ENCODE measurements at regions not wholly inside any gene's neighbourhood (a gene's known extent, or its start where the extent isn't known, plus 50 kb on each side); places are given as distances from the start of the nearest gene placed in this dataset.

GRCh38 chr20:6674831-6675230 is 92.7 kb upstream of the BMP2 start:
- Mint-ChIP-seq H3K4me1 (ENCODE audit: low read depth) (no peaks in the 10 kb centered on the region), H3K27me3 (no peaks in the 10 kb centered on the region), H3K4me3 (no peak overlapping the region), H3K27ac (no peak overlapping the region), H3K36me3 (ENCODE audit: low read depth) (no peaks in the 10 kb centered on the region), H3K9me3 (no peaks in the 10 kb centered on the region)
- no peaks in the 10 kb centered on the region for H3K36me3 ChIP-seq (ENCODE audit: insufficient read depth, low read length)
- no peaks in the 10 kb centered on the region for H3K27me3 ChIP-seq (ENCODE audit: control insufficient read depth in 1 of 2, insufficient read depth in 2 of 2, low read length in 2 of 2)
- intact Hi-C loops (cut with DNase I, micrococcal nuclease) = no loop called here
- ChIA-PET CTCF (no interaction called here), POLR2A (no interaction called here)
- no peak overlapping the region for H3K27ac ChIP-seq (ENCODE audit: low read depth in 1 of 2, low read length in 2 of 2)
- no peak for TF ChIP-seq CTCF (IDR thresholded peaks at IDR 0.05)
- H3K4me3 ChIP-seq (ENCODE audit: low read length) = no peak overlapping the region
- no peak for ATAC-seq (ENCODE audit: poor library complexity)
- DNase-seq = no peak
- no peaks in the 10 kb centered on the region for H3K9me3 ChIP-seq (ENCODE audit: control insufficient read depth in 1 of 2, insufficient read depth in 1 of 2, low read length in 2 of 2)
- no peaks in the 10 kb centered on the region for H3K4me1 ChIP-seq (ENCODE audit: insufficient read depth, low read length)

- no peaks in the 10 kb centered on the region for H3K27me3 Mint-ChIP-seq
- ChIA-PET POLR2A (no interaction called here), CTCF (no interaction called here)
- no peak overlapping the region for H3K27ac ChIP-seq (ENCODE audit: low read depth in 1 of 2, low read length in 2 of 2)
- H3K4me1 Mint-ChIP-seq (ENCODE audit: low read depth) = no peaks in the 10 kb centered on the region
- H3K36me3 Mint-ChIP-seq (ENCODE audit: low read depth) = no peaks in the 10 kb centered on the region
- intact Hi-C loops (cut with DNase I, micrococcal nuclease) = no loop called here
- H3K4me1 ChIP-seq (ENCODE audit: insufficient read depth, low read length) = no peaks in the 10 kb centered on the region
- no peaks in the 10 kb centered on the region for H3K9me3 ChIP-seq (ENCODE audit: control insufficient read depth in 1 of 2, insufficient read depth in 1 of 2, low read length in 2 of 2)
- TF ChIP-seq CTCF (IDR thresholded peaks at IDR 0.05) = no peak
- no peak for DNase-seq
- H3K4me3 Mint-ChIP-seq = no peak overlapping the region
- ATAC-seq (ENCODE audit: poor library complexity) = no peak
- no peak overlapping the region for H3K27ac Mint-ChIP-seq
- H3K4me3 ChIP-seq (ENCODE audit: low read length) = no peak overlapping the region
- H3K36me3 ChIP-seq (ENCODE audit: insufficient read depth, low read length) = no peaks in the 10 kb centered on the region
- H3K9me3 Mint-ChIP-seq = peaks cover 2% of the 10 kb centered on the region
- H3K27me3 ChIP-seq (ENCODE audit: control insufficient read depth in 1 of 2, insufficient read depth in 2 of 2, low read length in 2 of 2) = no peaks in the 10 kb centered on the region
Measured at GRCh38 chr20:6673071-6673470, 94.4 kb upstream of the BMP2 start.

- DNase-seq (no peak), ATAC-seq (ENCODE audit: poor library complexity) (no peak)
- Histone ChIP-seq H3K27me3 (ENCODE audit: control insufficient read depth in 1 of 2, insufficient read depth in 2 of 2, low read length in 2 of 2) (no peaks in the 10 kb centered on the region), H3K4me1 (ENCODE audit: insufficient read depth, low read length) (no peaks in the 10 kb centered on the region), H3K27ac (ENCODE audit: low read depth in 1 of 2, low read length in 2 of 2) (no peak overlapping the region), H3K9me3 (ENCODE audit: control insufficient read depth in 1 of 2, insufficient read depth in 1 of 2, low read length in 2 of 2) (no peaks in the 10 kb centered on the region), H3K36me3 (ENCODE audit: insufficient read depth, low read length) (no peaks in the 10 kb centered on the region), H3K4me3 (ENCODE audit: low read length) (no peak overlapping the region)
- H3K4me1 Mint-ChIP-seq (ENCODE audit: low read depth) = no peaks in the 10 kb centered on the region
- no peaks in the 10 kb centered on the region for H3K36me3 Mint-ChIP-seq (ENCODE audit: low read depth)
- intact Hi-C loops (cut with DNase I, micrococcal nuclease) = no loop called here
- no peak overlapping the region for H3K27ac Mint-ChIP-seq
- no peaks in the 10 kb centered on the region for H3K27me3 Mint-ChIP-seq
- ChIA-PET CTCF (interaction anchor here (1.0 kb wide), 1 partner anchor 22 kb away, joined by 3 read pairs; no protein-coding TSS in a partner anchor), POLR2A (no interaction called here)
- H3K9me3 Mint-ChIP-seq = peaks cover 2% of the 10 kb centered on the region
- TF ChIP-seq CTCF (IDR thresholded peaks at IDR 0.05) = no peak
- no peak overlapping the region for H3K4me3 Mint-ChIP-seq
Measured at GRCh38 chr20:6671829-6672228, 95.7 kb upstream of the BMP2 start.
